HEK293T (cell line): ENCODE measurements at regions not wholly inside any gene's neighbourhood (a gene's known extent, or its start where the extent isn't known, plus 50 kb on each side); places are given as distances from the start of the nearest gene placed in this dataset.

Experiments used
- CTCF ChIA-PET: fragments of 350-600 bp; formaldehyde crosslinking; extraction: SDS; loops from one replicate; lab custom pipeline; 2021; ENCODE audit warnings: antibody characterized with exemption, inconsistent platforms; lab: Yijun Ruan, JAX
- POLR2A ChIA-PET: fragments of 350-600 bp; formaldehyde crosslinking; extraction: SDS; loops from one replicate; lab custom pipeline; 2020; ENCODE audit warnings: antibody characterized with exemption, inconsistent platforms; lab: Yijun Ruan, JAX
- DNase-seq: peaks from one replicate; pipeline ENCODE4 v3.0.0; 2012; ENCODE audit warnings: mixed read lengths; ENCODE audit errors: extremely low spot score
- ARNT ChIP-seq: fragments of 450-650 bp; IDR thresholded peaks from 2 replicates; pipeline ENCODE4 v1.6.1; 2017; ENCODE audit warnings: mild to moderate bottlenecking
- BHLHE40 ChIP-seq: fragments of 450-650 bp; IDR thresholded peaks from 2 replicates; pipeline ENCODE4 v1.6.1; 2016; ENCODE audit warnings: mild to moderate bottlenecking, moderate library complexity, borderline replicate concordance
- CTBP1 ChIP-seq: fragments of 450-650 bp; IDR thresholded peaks from 2 replicates; pipeline ENCODE4 v1.6.1; 2016; ENCODE audit warnings: borderline replicate concordance
- ELF4 ChIP-seq: fragments of 450-650 bp; IDR thresholded peaks from 2 replicates; pipeline ENCODE4 v1.6.1; 2017; ENCODE audit warnings: antibody characterized with exemption
- FOXA1 ChIP-seq: fragments of 450-650 bp; IDR thresholded peaks from 2 replicates; pipeline ENCODE4 v1.6.1; 2016; ENCODE audit warnings: mild to moderate bottlenecking
- FOXK2 ChIP-seq: fragments of 450-650 bp; IDR thresholded peaks from 2 replicates; pipeline ENCODE4 v1.6.1; 2016; ENCODE audit warnings: mild to moderate bottlenecking
- FOXM1 ChIP-seq: fragments of 450-650 bp; IDR thresholded peaks from 2 replicates; pipeline ENCODE4 v1.6.1; 2017; ENCODE audit warnings: mild to moderate bottlenecking, borderline replicate concordance
- HDGF ChIP-seq: fragments of 450-650 bp; IDR thresholded peaks from 2 replicates; pipeline ENCODE4 v1.6.1; 2017; ENCODE audit warnings: antibody characterized with exemption, borderline replicate concordance
- L3MBTL2 ChIP-seq: fragments of 450-650 bp; conservative IDR thresholded peaks from 2 replicates; pipeline ENCODE4 v1.6.1; 2016; ENCODE audit warnings: mild to moderate bottlenecking
- LEF1 ChIP-seq: fragments of 450-650 bp; IDR thresholded peaks from 2 replicates; pipeline ENCODE4 v1.6.1; 2017; ENCODE audit warnings: mild to moderate bottlenecking, borderline replicate concordance
- NFRKB ChIP-seq: fragments of 450-650 bp; IDR thresholded peaks from 2 replicates; pipeline ENCODE4 v1.6.1; 2016; ENCODE audit warnings: mild to moderate bottlenecking, moderate library complexity
- PKNOX1 ChIP-seq: fragments of 450-650 bp; IDR thresholded peaks from 2 replicates; pipeline ENCODE4 v1.6.1; 2016
- SP1 ChIP-seq: fragments of 450-650 bp; IDR thresholded peaks from 2 replicates; pipeline ENCODE4 v1.6.1; 2017
- SUZ12 ChIP-seq: fragments of 450-650 bp; IDR thresholded peaks from 2 replicates; pipeline ENCODE4 v1.6.1; 2016; ENCODE audit warnings: mild to moderate bottlenecking
- TARDBP ChIP-seq: fragments of 450-650 bp; IDR thresholded peaks from 2 replicates; pipeline ENCODE4 v1.6.1; 2016
- ZNF384 ChIP-seq: fragments of 450-650 bp; IDR thresholded peaks from 2 replicates; pipeline ENCODE4 v1.6.1; 2016

GRCh38 chr2:151098841-151099240 lies 162.8 kb downstream of the RBM43 start:
- ChIA-PET POLR2A (no interaction called here), CTCF (no interaction called here)
- TF ChIP-seq SUZ12 (no peak), SP1 (no peak), ZNF384 (no peak), PKNOX1 (no peak), TARDBP (no peak), HDGF (no peak), ARNT (no peak), LEF1 (no peak), FOXK2 (no peak), NFRKB (no peak), FOXA1 (no peak), ELF4 (no peak), FOXM1 (no peak), BHLHE40 (no peak), L3MBTL2 (no peak), CTBP1 (no peak)
- DNase-seq = no peak

GRCh38 chr2:151097895-151098294 lies 163.8 kb downstream of the RBM43 start:
- TF ChIP-seq ELF4 (no peak), NFRKB (no peak), PKNOX1 (no peak), FOXM1 (no peak), TARDBP (no peak)
- ChIA-PET POLR2A (no interaction called here), CTCF (no interaction called here)
- no peak for DNase-seq

DNA sequence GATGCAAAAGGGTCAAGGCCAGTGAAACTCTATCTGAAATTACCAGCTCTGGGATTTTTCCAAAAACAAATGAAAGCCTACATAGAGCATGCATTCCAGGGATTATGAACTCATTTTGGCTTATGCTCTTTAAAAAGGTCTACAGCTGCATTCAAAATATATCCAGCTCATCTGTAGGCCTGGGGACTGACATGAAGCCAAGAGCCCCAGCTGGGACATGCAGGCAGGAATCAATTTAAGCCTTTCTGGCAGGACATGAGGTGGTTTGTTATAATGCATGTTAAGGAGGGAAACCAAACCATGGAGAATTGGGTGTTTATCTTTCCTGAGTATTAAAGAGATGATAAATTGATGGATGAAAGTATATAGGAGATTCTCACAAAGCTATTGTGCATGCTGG lies 164.5 kb downstream of the RBM43 start:
- CTCF ChIA-PET = no interaction called here
- no peak for TF ChIP-seq NFRKB
- POLR2A ChIA-PET = no interaction called here
- no peak for DNase-seq

GRCh38 chr2:151096235-151096634 lies 165.4 kb downstream of the RBM43 start:
- no peak for DNase-seq
- CTCF ChIA-PET = no interaction called here
- POLR2A ChIA-PET = no interaction called here
- TF ChIP-seq FOXA1 = no peak
- TF ChIP-seq LEF1 = no peak
- TF ChIP-seq SUZ12 = no peak
- TF ChIP-seq TARDBP = no peak
- TF ChIP-seq CTBP1 = no peak
- no peak for TF ChIP-seq ARNT
- TF ChIP-seq FOXK2 = no peak
- no peak for TF ChIP-seq HDGF
- TF ChIP-seq BHLHE40 = no peak
- no peak for TF ChIP-seq PKNOX1
- no peak for TF ChIP-seq NFRKB
- no peak for TF ChIP-seq ELF4
- no peak for TF ChIP-seq FOXM1
- TF ChIP-seq SP1 = no peak

- no peak for DNase-seq
- ChIA-PET CTCF (no interaction called here), POLR2A (no interaction called here)
- TF ChIP-seq ARNT = no peak
- no peak for TF ChIP-seq BHLHE40
- no peak for TF ChIP-seq FOXK2
- TF ChIP-seq SP1 = no peak
- no peak for TF ChIP-seq SUZ12
- TF ChIP-seq TARDBP = no peak
- TF ChIP-seq ELF4 = no peak
- TF ChIP-seq CTBP1 = no peak
- no peak for TF ChIP-seq HDGF
Measured at GRCh38 chr2:151095463-151095862, 166.2 kb downstream of the RBM43 start.

DNA sequence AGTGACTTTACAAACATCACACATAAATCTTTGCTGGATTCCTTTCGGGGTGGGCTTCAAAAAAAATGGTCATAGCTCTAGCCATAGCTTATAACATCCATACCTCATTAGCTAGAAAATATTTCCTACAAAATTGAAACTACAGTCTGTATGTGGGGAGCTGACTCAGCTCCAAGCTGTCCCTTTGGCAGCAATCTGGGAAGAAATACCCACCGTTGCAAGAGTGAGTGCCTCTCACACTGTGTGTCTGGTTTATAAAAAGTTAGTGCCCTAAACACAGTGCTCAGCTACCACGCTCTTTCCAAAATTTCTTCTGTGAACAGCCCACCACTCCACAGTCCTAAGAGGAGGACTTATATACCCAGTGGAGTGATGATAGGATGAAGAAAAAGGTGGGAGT lies 170.1 kb downstream of the RBM43 start:
- ChIA-PET CTCF (no interaction called here), POLR2A (no interaction called here)
- TF ChIP-seq TARDBP (no peak), L3MBTL2 (no peak), ZNF384 (no peak), PKNOX1 (no peak), CTBP1 (no peak), FOXK2 (no peak), FOXA1 (no peak), BHLHE40 (no peak), ELF4 (no peak), HDGF (no peak), ARNT (no peak), NFRKB (no peak), FOXM1 (no peak)
- no peak for DNase-seq
